GM21447 (cell line): ENCODE measurements at regions not wholly inside any gene's neighbourhood (a gene's known extent, or its start where the extent isn't known, plus 50 kb on each side); places are given as distances from the start of the nearest gene placed in this dataset.

ENCODE experiments used
- ATAC-seq: cut with Tn5 transposase; IDR thresholded peaks from one replicate; pipeline ENCODE4 v1.9.1; 2021; ENCODE audit not compliant: unreplicated experiment

GRCh38 chr21:24825348-24825747 lies 781.9 kb downstream of the MRPL39 start:
- ATAC-seq, result no peak

DNA sequence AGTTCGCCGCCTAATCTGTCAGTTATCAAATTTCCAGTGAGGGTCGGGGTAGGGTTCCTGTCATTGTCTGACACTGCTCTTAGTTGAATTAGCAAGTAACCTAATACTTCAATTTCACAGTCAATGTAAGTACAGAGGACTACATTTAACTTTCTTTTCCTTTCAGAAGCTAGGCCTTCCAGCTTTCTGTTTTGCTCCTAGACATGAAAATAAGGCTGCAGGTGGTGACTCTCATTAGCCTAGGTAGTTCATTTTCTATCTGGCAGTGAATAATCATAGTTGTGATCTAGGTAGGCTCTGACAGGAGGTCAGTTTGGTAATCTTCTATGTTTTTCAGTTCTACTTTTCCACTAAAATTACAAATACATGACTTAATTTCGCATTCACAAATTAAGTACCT lies 783.1 kb downstream of the MRPL39 start:
- no peak for ATAC-seq

DNA sequence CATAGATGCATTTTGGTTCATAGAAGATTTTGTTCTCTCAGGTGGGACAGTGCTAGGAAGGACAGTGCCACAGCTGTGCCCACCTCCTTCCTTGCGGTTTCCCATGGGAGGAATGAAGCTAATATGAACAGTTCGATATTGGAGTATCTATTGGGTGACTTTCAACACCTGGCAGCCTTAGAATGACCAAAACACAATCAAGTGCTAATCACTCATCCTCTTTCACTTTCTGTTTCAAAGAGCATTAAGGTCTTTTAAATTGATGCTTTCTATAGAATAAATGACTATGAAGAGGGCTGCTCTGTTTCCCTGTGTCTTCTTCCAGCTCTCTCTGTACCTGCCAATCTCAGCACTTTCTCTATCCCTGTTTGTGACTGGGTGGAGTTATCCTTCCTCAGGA lies 784.0 kb downstream of the MRPL39 start:
- ATAC-seq, result no peak

GRCh38 chr21:24785033-24785432 lies 822.2 kb downstream of the MRPL39 start:
- no peak for ATAC-seq

GRCh38 chr21:24781146-24781545 lies 826.1 kb downstream of the MRPL39 start:
- ATAC-seq, result no peak

- no peak for ATAC-seq
Observed at GRCh38 chr21:24759348-24760075, 847.8 kb downstream of the MRPL39 start.

GRCh38 chr21:24738063-24738462 lies 869.2 kb downstream of the MRPL39 start:
- no peak for ATAC-seq

GRCh38 chr21:24737296-24737850 lies 869.9 kb downstream of the MRPL39 start:
- ATAC-seq, result no peak

- no peak for ATAC-seq
Observed at GRCh38 chr21:24730661-24731060, 876.6 kb downstream of the MRPL39 start.

GRCh38 chr21:24729568-24729967 lies 877.7 kb downstream of the MRPL39 start:
- no peak for ATAC-seq

DNA sequence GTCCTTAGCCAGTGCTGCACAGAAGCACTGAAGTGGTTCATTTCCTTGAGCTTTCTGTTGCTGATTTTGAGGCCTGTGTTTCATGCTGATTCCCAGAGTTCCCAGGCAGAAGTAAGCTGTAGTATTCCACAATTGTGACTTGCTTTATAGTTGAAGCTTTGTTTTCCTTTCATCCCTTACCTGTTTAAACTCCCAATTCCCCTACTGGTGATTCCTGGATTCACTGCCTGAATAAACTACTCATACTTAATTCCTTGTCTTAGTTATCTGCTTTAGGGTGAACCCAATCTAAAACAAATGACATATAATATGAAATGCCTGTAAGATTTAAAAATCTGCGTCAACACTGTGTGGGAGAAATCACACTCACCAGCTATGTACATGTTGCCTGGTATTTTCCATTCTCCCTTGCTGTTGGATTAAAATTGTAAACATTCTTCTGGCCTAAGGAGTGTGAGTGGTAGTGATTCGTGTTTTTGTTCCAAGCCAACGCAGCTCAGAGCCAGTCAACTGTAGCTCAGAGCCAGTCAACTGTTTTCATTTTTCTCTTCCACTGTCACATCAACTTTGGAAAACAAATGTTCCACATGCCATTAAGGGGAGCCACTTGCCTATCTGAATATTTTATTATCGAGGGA lies 879.4 kb downstream of the MRPL39 start:
- ATAC-seq, result no peak

GRCh38 chr21:24716281-24716918 lies 890.9 kb downstream of the MRPL39 start:
- ATAC-seq, result no peak

- ATAC-seq, result no peak
Observed at GRCh38 chr21:24714646-24715200, 892.6 kb downstream of the MRPL39 start.

- ATAC-seq, result no peak
Observed at GRCh38 chr21:24705201-24705600, 902.1 kb downstream of the MRPL39 start.

GRCh38 chr21:24693779-24694178 lies 913.5 kb downstream of the MRPL39 start:
- no peak for ATAC-seq

- no peak for ATAC-seq
Observed at GRCh38 chr21:24681456-24681855, 925.8 kb downstream of the MRPL39 start.

DNA sequence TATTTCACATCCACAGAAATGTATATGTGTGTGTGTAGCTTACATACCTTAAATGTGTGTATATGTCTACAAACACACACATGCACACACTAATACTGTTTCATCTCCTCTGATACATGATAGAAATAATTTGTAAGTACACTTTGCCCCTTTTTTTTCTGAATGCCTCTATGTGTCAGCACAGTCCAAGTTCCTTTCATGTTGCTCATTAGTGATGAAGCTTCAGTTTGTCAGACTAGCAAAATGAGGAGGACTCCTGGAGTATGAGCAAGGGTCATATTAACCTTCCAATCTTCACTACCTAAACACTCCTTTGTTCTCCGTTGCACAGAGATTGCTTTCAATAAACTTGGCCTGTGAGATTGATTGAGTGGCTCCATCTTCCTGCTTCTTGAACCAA lies 935.4 kb downstream of the MRPL39 start:
- no peak for ATAC-seq

- ATAC-seq, result no peak
Observed at GRCh38 chr21:24658926-24659325, 948.4 kb downstream of the MRPL39 start.

GRCh38 chr21:24658026-24658425 lies 949.3 kb downstream of the MRPL39 start:
- no peak for ATAC-seq

- no peak for ATAC-seq
Observed at GRCh38 chr21:24649691-24650090, 957.6 kb downstream of the MRPL39 start.

DNA sequence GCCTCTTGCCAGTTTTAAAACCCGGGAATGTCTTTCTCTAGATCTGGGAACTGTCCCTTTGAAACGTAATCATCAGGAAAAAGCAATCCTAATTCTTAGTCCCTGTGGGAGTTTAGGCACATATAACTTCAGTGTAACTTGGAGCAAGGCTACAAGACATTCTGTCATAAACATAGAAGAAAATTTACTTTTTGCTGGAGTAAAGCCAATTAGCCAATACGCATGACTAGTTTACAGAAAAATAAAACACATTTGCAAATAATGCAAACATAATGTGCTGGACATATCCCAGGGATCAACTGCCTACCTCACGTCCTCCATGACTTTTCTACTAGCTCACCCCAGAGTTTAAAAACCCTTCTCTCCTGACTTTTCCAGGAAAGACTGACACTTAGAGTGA lies 970.6 kb downstream of the MRPL39 start:
- ATAC-seq, result no peak

GRCh38 chr21:24634749-24635148 lies 972.5 kb downstream of the MRPL39 start:
- no peak for ATAC-seq
